ENCODE measurements at regions not wholly inside any gene's neighbourhood (a gene's known extent, or its start where the extent isn't known, plus 50 kb on each side); places are given as distances from the start of the nearest gene placed in this dataset.

- ChIA-PET POLR2A (no interaction called here), RAD21 (ENCODE audit: low non-redundant PET in 1 of 2, low total read pairs in 2 of 2, uncharacterized antibody in 2 of 2, unreplicated experiment in 2 of 2) (no interaction called here), CTCF (no interaction called here)
- Histone ChIP-seq H3K27ac (ENCODE audit: low read depth, low read length) (peak overlapping the region; percentile 100), H2AFZ (ENCODE audit: low read depth, low read length, poor library complexity, severe bottlenecking) (no peak overlapping the region), H3K9me3 (ENCODE audit: control insufficient read depth in 1 of 2, insufficient read depth in 1 of 2, low read depth in 1 of 2, low read length in 2 of 2) (no peaks in the 10 kb centered on the region), H3K79me2 (ENCODE audit: insufficient read depth, low read length) (no peaks in the 10 kb centered on the region), H3K4me3 (replicated peaks in 1 of 2; ENCODE audit: low read depth in 1 of 2, low read length in 2 of 2) (no peak overlapping the region), H3K4me2 (ENCODE audit: low read length) (no peak overlapping the region), H3K9ac (ENCODE audit: low read length) (peak overlapping the region; percentile 58; the same call in 1 of the 2 replicates), H4K20me1 (ENCODE audit: insufficient read depth) (no peaks in the 10 kb centered on the region), H3K27me3 (ENCODE audit: insufficient read depth, low read length) (no peaks in the 10 kb centered on the region), H3K4me1 (ENCODE audit: control insufficient read depth in 1 of 2, insufficient read depth in 2 of 2, low read length in 2 of 2) (peaks cover 57 to 74% of the 10 kb centered on the region in 2 experiments), H3K36me3 (ENCODE audit: control insufficient read depth in 1 of 2, insufficient read depth in 2 of 2, low read length in 2 of 2) (no peaks in the 10 kb centered on the region), H3K9me2 (ENCODE audit: insufficient read depth) (no peaks in the 10 kb centered on the region)
- ATAC-seq: no peak
- no peak for DNase-seq (ENCODE audit: low read depth, low spot score)
- no TSS peak for BruUV-seq (replicated peaks)
- intact Hi-C loops (cut with micrococcal nuclease): no loop called here
- TF ChIP-seq ZNF274 (IDR thresholded peaks at IDR 0.05; ENCODE audit: low read depth, low read length): no peak
- 0 out of 2 replicates have a peak, but pooled peaks have one; percentile 0 for TF ChIP-seq CEBPB (IDR thresholded peaks at IDR 0.05; ENCODE audit: low read depth)
Measured at GRCh38 chr12:65653321-65653720, 171.0 kb upstream of the HMGA2 start.

DNA sequence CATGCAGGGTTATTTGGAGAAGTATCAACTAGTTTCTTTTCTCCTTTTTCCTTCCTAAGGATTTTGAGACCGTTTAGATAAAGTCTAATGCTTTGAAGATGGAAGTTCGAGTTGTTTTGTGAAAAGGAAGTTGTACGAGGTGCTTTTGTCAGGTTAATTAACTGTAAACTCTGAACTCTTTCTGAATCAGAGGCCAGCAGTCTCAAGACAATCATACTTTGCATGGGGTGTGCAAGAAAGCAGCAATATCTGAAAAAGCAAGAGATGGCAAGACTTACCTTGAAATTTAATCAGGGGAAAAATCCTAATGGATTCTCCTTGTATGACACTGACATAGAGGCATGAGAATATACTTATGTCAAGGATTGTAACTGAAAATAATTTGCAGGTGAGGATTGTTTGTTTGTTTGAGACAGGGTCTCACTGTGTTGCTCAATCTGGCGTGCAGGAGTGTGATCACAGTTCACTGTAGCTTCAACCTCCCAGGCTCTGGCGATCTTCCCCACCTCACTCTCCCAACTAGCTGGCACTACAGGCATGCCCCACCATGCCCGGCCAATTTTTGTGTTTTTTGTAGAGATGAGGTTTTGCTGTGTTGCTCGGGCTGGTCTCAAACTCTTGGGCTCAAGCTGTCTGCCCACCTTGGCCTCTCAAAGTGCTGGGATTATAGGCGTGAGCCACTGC lies 170.2 kb upstream of the HMGA2 start:
- no TSS peak for BruUV-seq (replicated peaks)
- Histone ChIP-seq H3K4me2 (ENCODE audit: low read length) (0 out of 2 replicates have a peak overlapping the region, but pooled peaks have one; percentile 57), H3K9ac (ENCODE audit: low read length) (peak overlapping the region; percentile 58), H3K4me3 (replicated peaks in 1 of 2; ENCODE audit: low read depth in 1 of 2, low read length in 2 of 2) (no peak overlapping the region), H3K36me3 (ENCODE audit: control insufficient read depth in 1 of 2, insufficient read depth in 2 of 2, low read length in 2 of 2) (no peaks in the 10 kb centered on the region), H3K9me3 (ENCODE audit: control insufficient read depth in 1 of 2, insufficient read depth in 1 of 2, low read depth in 1 of 2, low read length in 2 of 2) (no peaks in the 10 kb centered on the region), H4K20me1 (ENCODE audit: insufficient read depth) (no peaks in the 10 kb centered on the region), H3K27me3 (ENCODE audit: insufficient read depth, low read length) (no peaks in the 10 kb centered on the region), H3K79me2 (ENCODE audit: insufficient read depth, low read length) (no peaks in the 10 kb centered on the region), H3K27ac (ENCODE audit: low read depth, low read length) (peak overlapping the region; percentile 100), H3K9me2 (ENCODE audit: insufficient read depth) (no peaks in the 10 kb centered on the region), H2AFZ (ENCODE audit: low read depth, low read length, poor library complexity, severe bottlenecking) (no peak overlapping the region), H3K4me1 (ENCODE audit: control insufficient read depth in 1 of 2, insufficient read depth in 2 of 2, low read length in 2 of 2) (peaks cover 60 to 74% of the 10 kb centered on the region in 2 experiments)
- TF ChIP-seq EGR1 (IDR thresholded peaks at IDR 0.05; ENCODE audit: low read depth): no peak
- intact Hi-C loops (cut with micrococcal nuclease): no loop called here
- DNase-seq (ENCODE audit: low read depth, low spot score): no peak
- ChIA-PET RAD21 (ENCODE audit: low non-redundant PET in 1 of 2, low total read pairs in 2 of 2, uncharacterized antibody in 2 of 2, unreplicated experiment in 2 of 2) (no interaction called here), CTCF (no interaction called here), POLR2A (no interaction called here)
- no peak for ATAC-seq

Data from HCT116 (cell line).